ENCODE measurements at regions not wholly inside any gene's neighbourhood (a gene's known extent, or its start where the extent isn't known, plus 50 kb on each side); places are given as distances from the start of the nearest gene placed in this dataset.

GRCh38 chr15:70160803-70161565 lies 63.3 kb upstream of the TLE3 start:
- no peak for DNase-seq (ENCODE audit: insufficient read length, low spot score)
- FAIRE-seq = peak; percentile 16

GRCh38 chr15:70160267-70160666 lies 62.5 kb upstream of the TLE3 start:
- FAIRE-seq = no peak
- no peak for DNase-seq (ENCODE audit: insufficient read length, low spot score)

GRCh38 chr15:70159713-70160009 lies 61.9 kb upstream of the TLE3 start:
- no peak for FAIRE-seq

GRCh38 chr15:70159001-70159712 lies 61.4 kb upstream of the TLE3 start:
- no peak for DNase-seq (ENCODE audit: insufficient read length, low spot score)
- no peak for FAIRE-seq

More at GRCh38 chr15:70159713-70160009, 61.9 kb upstream of the TLE3 start:
- no peak for DNase-seq (ENCODE audit: insufficient read length, low spot score)

- no peak for DNase-seq (ENCODE audit: insufficient read length, low spot score)
- no peak for FAIRE-seq
These were observed 60.7 kb upstream of the TLE3 start for GRCh38 chr15:70158309-70159000.

GRCh38 chr15:70156671-70157271 lies 59.1 kb upstream of the TLE3 start:
- DNase-seq (ENCODE audit: insufficient read length, low spot score) (no peak), FAIRE-seq (no peak)

- FAIRE-seq (no peak), DNase-seq (ENCODE audit: insufficient read length, low spot score) (no peak)
These were observed 57.1 kb upstream of the TLE3 start for GRCh38 chr15:70154718-70155347.

- FAIRE-seq = peak; percentile 78
- DNase-seq (ENCODE audit: insufficient read length, low spot score) = no peak
These were observed 56.4 kb upstream of the TLE3 start for GRCh38 chr15:70153921-70154717.

GRCh38 chr15:70152070-70152480 lies 54.4 kb upstream of the TLE3 start:
- DNase-seq (ENCODE audit: insufficient read length, low spot score) = no peak
- no peak for FAIRE-seq

- FAIRE-seq (peak; percentile 44), DNase-seq (ENCODE audit: insufficient read length, low spot score) (no peak)
These were observed 53.7 kb upstream of the TLE3 start for GRCh38 chr15:70151462-70151861.

- FAIRE-seq (no peak), DNase-seq (ENCODE audit: insufficient read length, low spot score) (no peak)
These were observed 53.3 kb upstream of the TLE3 start for GRCh38 chr15:70151003-70151402.

GRCh38 chr15:70150405-70150747 lies 52.7 kb upstream of the TLE3 start:
- DNase-seq (ENCODE audit: insufficient read length, low spot score) (no peak), FAIRE-seq (no peak)

GRCh38 chr15:70149667-70150404 lies 52.1 kb upstream of the TLE3 start:
- FAIRE-seq = no peak
- no peak for DNase-seq (ENCODE audit: insufficient read length, low spot score)

- DNase-seq (ENCODE audit: insufficient read length, low spot score) (no peak), FAIRE-seq (no peak)
These were observed 50.1 kb upstream of the TLE3 start for GRCh38 chr15:70147778-70148177.
